ENCODE measurements at regions not wholly inside any gene's neighbourhood (a gene's known extent, or its start where the extent isn't known, plus 50 kb on each side); places are given as distances from the start of the nearest gene placed in this dataset.
A peak's percentile ranks its signal among the peaks of the same experiment; 100 is the strongest.

GRCh38 chr3:95899494-95899893 lies 914.9 kb upstream of the EPHA6 start:
- no peak overlapping the region for H3K9ac ChIP-seq (ENCODE audit: low read length in 5 of 5)
- no peaks in the 10 kb centered on the region for H3K36me3 ChIP-seq (ENCODE audit: control insufficient read depth in 5 of 5, insufficient read depth in 5 of 5, low read length in 5 of 5)
- H3K4me3 ChIP-seq (ENCODE audit: low read depth in 1 of 5, low read length in 5 of 5): no peak overlapping the region
- H3K27me3 ChIP-seq (ENCODE audit: control insufficient read depth in 5 of 5, insufficient read depth in 4 of 5, low read length in 5 of 5): no peaks in the 10 kb centered on the region
- no peaks in the 10 kb centered on the region for H3K4me1 ChIP-seq (ENCODE audit: control insufficient read depth in 5 of 5, insufficient read depth in 5 of 5, low read length in 5 of 5)
- H3K27ac ChIP-seq (ENCODE audit: low read depth, low read length): no peak overlapping the region
- peaks cover 0 to 2% (median 0%) of the 10 kb centered on the region in 5 donors for H3K9me3 ChIP-seq (ENCODE audit: control insufficient read depth in 5 of 5, low read length in 5 of 5)

GRCh38 chr3:95899911-95900310 lies 914.5 kb upstream of the EPHA6 start:
- no peak overlapping the region for H3K4me3 ChIP-seq (ENCODE audit: low read depth in 1 of 5, low read length in 5 of 5)
- H3K4me1 ChIP-seq (ENCODE audit: control insufficient read depth in 5 of 5, insufficient read depth in 5 of 5, low read length in 5 of 5): no peaks in the 10 kb centered on the region
- no peak overlapping the region for H3K27ac ChIP-seq (ENCODE audit: low read depth, low read length)
- no peaks in the 10 kb centered on the region for H3K36me3 ChIP-seq (ENCODE audit: control insufficient read depth in 5 of 5, insufficient read depth in 5 of 5, low read length in 5 of 5)
- no peaks in the 10 kb centered on the region for H3K9me3 ChIP-seq (ENCODE audit: control insufficient read depth in 5 of 5, low read length in 5 of 5)
- H3K27me3 ChIP-seq (ENCODE audit: control insufficient read depth in 5 of 5, insufficient read depth in 4 of 5, low read length in 5 of 5): no peaks in the 10 kb centered on the region
- H3K9ac ChIP-seq (ENCODE audit: low read length in 5 of 5): no peak overlapping the region

DNA sequence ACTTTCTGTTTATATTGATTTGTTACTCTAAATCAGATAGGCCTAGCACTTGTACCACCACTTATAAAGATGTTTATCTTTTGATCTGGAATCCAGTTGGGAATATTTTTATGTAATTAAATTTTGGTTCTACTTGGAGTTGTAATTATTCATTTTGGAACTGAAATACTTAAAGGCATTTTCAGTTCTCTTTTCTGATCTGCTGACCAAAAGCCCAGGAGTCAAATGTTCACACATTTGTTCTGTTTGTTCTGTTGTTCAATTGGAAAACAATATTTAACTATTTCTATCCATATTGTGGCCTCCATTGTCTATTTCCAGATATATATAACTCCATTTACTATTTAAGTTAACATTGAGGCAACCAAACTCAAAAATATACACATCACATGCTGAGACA lies 912.4 kb upstream of the EPHA6 start:
- Histone ChIP-seq H3K36me3 (ENCODE audit: control insufficient read depth in 5 of 5, insufficient read depth in 5 of 5, low read length in 5 of 5) (no peaks in the 10 kb centered on the region), H3K9me3 (ENCODE audit: control insufficient read depth in 5 of 5, low read length in 5 of 5) (no peaks in the 10 kb centered on the region), H3K27ac (ENCODE audit: low read depth, low read length) (no peak overlapping the region), H3K27me3 (ENCODE audit: control insufficient read depth in 5 of 5, insufficient read depth in 4 of 5, low read length in 5 of 5) (no peaks in the 10 kb centered on the region), H3K4me1 (ENCODE audit: control insufficient read depth in 5 of 5, insufficient read depth in 5 of 5, low read length in 5 of 5) (no peaks in the 10 kb centered on the region), H3K4me3 (ENCODE audit: low read depth in 1 of 5, low read length in 5 of 5) (no peak overlapping the region), H3K9ac (ENCODE audit: low read length in 5 of 5) (no peak overlapping the region)

- Histone ChIP-seq H3K9ac (ENCODE audit: low read length in 5 of 5) (no peak overlapping the region), H3K27me3 (ENCODE audit: control insufficient read depth in 5 of 5, insufficient read depth in 4 of 5, low read length in 5 of 5) (no peaks in the 10 kb centered on the region), H3K4me3 (ENCODE audit: low read depth in 1 of 5, low read length in 5 of 5) (no peak overlapping the region), H3K36me3 (ENCODE audit: control insufficient read depth in 5 of 5, insufficient read depth in 5 of 5, low read length in 5 of 5) (no peaks in the 10 kb centered on the region), H3K9me3 (ENCODE audit: control insufficient read depth in 5 of 5, low read length in 5 of 5) (no peaks in the 10 kb centered on the region), H3K4me1 (ENCODE audit: control insufficient read depth in 5 of 5, insufficient read depth in 5 of 5, low read length in 5 of 5) (no peaks in the 10 kb centered on the region), H3K27ac (ENCODE audit: low read depth, low read length) (no peak overlapping the region)
These were observed 909.2 kb upstream of the EPHA6 start for GRCh38 chr3:95905182-95905581.

DNA sequence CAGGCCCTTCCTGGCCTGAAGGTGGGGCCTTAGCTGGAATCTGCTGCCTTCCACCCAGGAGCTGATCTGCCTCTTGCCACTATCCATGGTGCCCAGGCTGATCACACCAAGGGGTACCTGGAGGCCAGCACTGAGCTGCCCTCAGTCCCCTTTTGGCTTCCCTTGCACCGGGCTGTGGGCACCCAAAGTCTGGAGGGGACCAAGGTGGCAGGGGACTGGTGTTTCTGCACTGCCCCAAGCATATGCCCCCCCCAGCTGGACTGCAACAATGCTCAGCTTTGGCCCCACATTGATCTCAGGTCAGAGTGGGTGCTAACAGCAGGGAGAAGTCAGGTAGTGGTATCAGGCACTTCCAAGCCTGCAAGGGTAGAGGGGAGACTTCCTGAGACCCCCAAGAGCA lies 902.6 kb upstream of the EPHA6 start:
- H3K4me3 ChIP-seq (ENCODE audit: low read depth in 1 of 5, low read length in 5 of 5): peak overlapping the region in 1 of 5 donors; percentile 16

DNA sequence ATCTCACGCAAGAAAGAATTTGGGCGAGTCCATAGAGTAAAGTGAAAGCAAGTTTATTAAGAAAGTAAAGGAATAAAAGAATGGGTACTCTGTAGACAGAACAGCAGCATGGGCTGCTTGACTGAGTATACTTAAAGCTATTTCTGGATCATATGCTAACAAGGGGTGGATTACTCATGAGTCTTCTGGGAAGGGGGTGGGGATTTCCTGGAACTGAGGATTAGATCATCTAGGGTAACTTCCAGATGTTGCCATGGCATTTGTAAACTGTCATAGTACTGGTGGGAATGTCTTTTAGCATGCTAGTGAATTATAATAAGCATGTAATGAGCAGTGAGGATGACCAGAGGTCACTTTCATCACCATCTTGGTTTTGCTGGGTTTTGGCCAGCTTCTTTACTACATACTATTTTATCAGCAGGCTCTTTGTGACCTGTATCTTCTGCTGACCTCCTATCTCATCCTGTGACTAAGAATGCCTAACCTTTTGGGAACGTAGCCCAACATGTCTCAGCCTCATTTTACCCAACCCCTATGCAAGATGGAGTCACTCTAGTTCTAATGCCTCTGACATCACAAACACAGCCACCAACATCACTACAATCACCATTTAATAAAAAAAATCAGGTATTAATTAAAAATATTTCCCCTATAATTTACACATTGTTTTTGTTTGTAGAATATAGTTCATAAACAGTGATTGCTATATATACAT lies 890.7 kb upstream of the EPHA6 start:
- no peaks in the 10 kb centered on the region for H3K27me3 ChIP-seq (ENCODE audit: control insufficient read depth in 5 of 5, insufficient read depth in 4 of 5, low read length in 5 of 5)
- H3K9me3 ChIP-seq (ENCODE audit: control insufficient read depth in 5 of 5, low read length in 5 of 5): no peaks in the 10 kb centered on the region
- H3K4me1 ChIP-seq (ENCODE audit: control insufficient read depth in 5 of 5, insufficient read depth in 5 of 5, low read length in 5 of 5): peaks cover 0 to 6% (median 4%) of the 10 kb centered on the region in 5 donors
- H3K9ac ChIP-seq (ENCODE audit: low read length in 5 of 5): no peak overlapping the region
- H3K4me3 ChIP-seq (ENCODE audit: low read depth in 1 of 5, low read length in 5 of 5): no peak overlapping the region
- H3K27ac ChIP-seq (ENCODE audit: low read depth, low read length): no peak overlapping the region
- H3K36me3 ChIP-seq (ENCODE audit: control insufficient read depth in 5 of 5, insufficient read depth in 5 of 5, low read length in 5 of 5): no peaks in the 10 kb centered on the region

More for the DNA sequence above, 902.6 kb upstream of the EPHA6 start:
- no peaks in the 10 kb centered on the region for H3K36me3 ChIP-seq (ENCODE audit: control insufficient read depth in 5 of 5, insufficient read depth in 5 of 5, low read length in 5 of 5)
- no peak overlapping the region for H3K27ac ChIP-seq (ENCODE audit: low read depth, low read length)
- peaks cover 0 to 11% (median 4%) of the 10 kb centered on the region in 5 donors for H3K9me3 ChIP-seq (ENCODE audit: control insufficient read depth in 5 of 5, low read length in 5 of 5)
- H3K9ac ChIP-seq (ENCODE audit: low read length in 5 of 5): no peak overlapping the region
- no peaks in the 10 kb centered on the region for H3K27me3 ChIP-seq (ENCODE audit: control insufficient read depth in 5 of 5, insufficient read depth in 4 of 5, low read length in 5 of 5)
- no peaks in the 10 kb centered on the region for H3K4me1 ChIP-seq (ENCODE audit: control insufficient read depth in 5 of 5, insufficient read depth in 5 of 5, low read length in 5 of 5)

DNA sequence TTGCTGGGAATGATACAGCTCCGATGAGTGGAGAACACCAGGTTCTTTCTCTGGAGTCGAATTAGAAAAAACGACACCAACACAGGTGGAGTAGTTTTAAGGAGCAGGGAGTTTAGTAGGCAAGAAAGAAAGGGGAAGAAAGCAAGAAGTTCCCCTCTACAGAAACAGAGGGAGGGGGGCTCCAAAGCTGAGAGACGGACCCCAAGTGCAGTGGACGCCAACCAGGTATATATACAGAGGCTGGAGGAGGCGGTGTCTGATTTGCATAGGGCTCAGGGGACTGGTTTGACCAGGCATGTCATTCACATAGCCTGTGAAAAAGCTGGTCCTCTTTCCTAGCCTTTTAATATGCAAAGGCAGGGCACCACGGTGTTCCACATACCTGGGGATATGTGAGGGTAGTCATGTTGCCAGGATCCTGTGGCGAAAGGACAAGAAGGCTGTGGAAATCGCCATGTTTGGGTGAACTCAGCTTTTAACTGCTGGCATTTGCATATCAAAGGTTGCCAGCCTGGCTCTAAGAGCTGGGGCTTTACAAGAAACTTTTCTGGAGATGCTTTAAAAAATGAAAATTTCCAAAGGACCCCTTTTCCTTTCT lies 887.4 kb upstream of the EPHA6 start:
- Histone ChIP-seq H3K4me3 (ENCODE audit: low read depth in 1 of 5, low read length in 5 of 5) (no peak overlapping the region), H3K9me3 (ENCODE audit: control insufficient read depth in 5 of 5, low read length in 5 of 5) (no peaks in the 10 kb centered on the region), H3K27ac (ENCODE audit: low read depth, low read length) (no peak overlapping the region), H3K36me3 (ENCODE audit: control insufficient read depth in 5 of 5, insufficient read depth in 5 of 5, low read length in 5 of 5) (no peaks in the 10 kb centered on the region), H3K27me3 (ENCODE audit: control insufficient read depth in 5 of 5, insufficient read depth in 4 of 5, low read length in 5 of 5) (no peaks in the 10 kb centered on the region), H3K9ac (ENCODE audit: low read length in 5 of 5) (no peak overlapping the region), H3K4me1 (ENCODE audit: control insufficient read depth in 5 of 5, insufficient read depth in 5 of 5, low read length in 5 of 5) (peaks cover 0 to 6% (median 4%) of the 10 kb centered on the region in 5 donors)

- H3K36me3 ChIP-seq (ENCODE audit: control insufficient read depth in 5 of 5, insufficient read depth in 5 of 5, low read length in 5 of 5): no peaks in the 10 kb centered on the region
- H3K27me3 ChIP-seq (ENCODE audit: control insufficient read depth in 5 of 5, insufficient read depth in 4 of 5, low read length in 5 of 5): no peaks in the 10 kb centered on the region
- no peaks in the 10 kb centered on the region for H3K9me3 ChIP-seq (ENCODE audit: control insufficient read depth in 5 of 5, low read length in 5 of 5)
- H3K9ac ChIP-seq (ENCODE audit: low read length in 5 of 5): no peak overlapping the region
- H3K4me3 ChIP-seq (ENCODE audit: low read depth in 1 of 5, low read length in 5 of 5): no peak overlapping the region
- no peak overlapping the region for H3K27ac ChIP-seq (ENCODE audit: low read depth, low read length)
- H3K4me1 ChIP-seq (ENCODE audit: control insufficient read depth in 5 of 5, insufficient read depth in 5 of 5, low read length in 5 of 5): no peaks in the 10 kb centered on the region
These were observed 880.2 kb upstream of the EPHA6 start for GRCh38 chr3:95934181-95934580.

- H3K9ac ChIP-seq (ENCODE audit: low read length in 5 of 5): no peak overlapping the region
- no peaks in the 10 kb centered on the region for H3K36me3 ChIP-seq (ENCODE audit: control insufficient read depth in 5 of 5, insufficient read depth in 5 of 5, low read length in 5 of 5)
- H3K4me3 ChIP-seq (ENCODE audit: low read depth in 1 of 5, low read length in 5 of 5): no peak overlapping the region
These were observed 875.1 kb upstream of the EPHA6 start for GRCh38 chr3:95939235-95939809.

GRCh38 chr3:95965704-95966336 lies 848.6 kb upstream of the EPHA6 start:
- H3K27me3 ChIP-seq (ENCODE audit: control insufficient read depth in 5 of 5, insufficient read depth in 4 of 5, low read length in 5 of 5): no peaks in the 10 kb centered on the region
- H3K4me3 ChIP-seq (ENCODE audit: low read depth in 1 of 5, low read length in 5 of 5): no peak overlapping the region
- no peak overlapping the region for H3K27ac ChIP-seq (ENCODE audit: low read depth, low read length)
- no peak overlapping the region for H3K9ac ChIP-seq (ENCODE audit: low read length in 5 of 5)
- no peaks in the 10 kb centered on the region for H3K9me3 ChIP-seq (ENCODE audit: control insufficient read depth in 5 of 5, low read length in 5 of 5)
- no peaks in the 10 kb centered on the region for H3K36me3 ChIP-seq (ENCODE audit: control insufficient read depth in 5 of 5, insufficient read depth in 5 of 5, low read length in 5 of 5)
- H3K4me1 ChIP-seq (ENCODE audit: control insufficient read depth in 5 of 5, insufficient read depth in 5 of 5, low read length in 5 of 5): no peaks in the 10 kb centered on the region

More at GRCh38 chr3:95939235-95939809, 875.1 kb upstream of the EPHA6 start:
- H3K9me3 ChIP-seq (ENCODE audit: control insufficient read depth in 5 of 5, low read length in 5 of 5): no peaks in the 10 kb centered on the region
- H3K27me3 ChIP-seq (ENCODE audit: control insufficient read depth in 5 of 5, insufficient read depth in 4 of 5, low read length in 5 of 5): no peaks in the 10 kb centered on the region
- no peak overlapping the region for H3K27ac ChIP-seq (ENCODE audit: low read depth, low read length)
- no peaks in the 10 kb centered on the region for H3K4me1 ChIP-seq (ENCODE audit: control insufficient read depth in 5 of 5, insufficient read depth in 5 of 5, low read length in 5 of 5)

Data from subcutaneous abdominal adipose tissue (tissue), 5 donors.